ENCODE measurements at regions not wholly inside any gene's neighbourhood (a gene's known extent, or its start where the extent isn't known, plus 50 kb on each side); places are given as distances from the start of the nearest gene placed in this dataset.

DNA sequence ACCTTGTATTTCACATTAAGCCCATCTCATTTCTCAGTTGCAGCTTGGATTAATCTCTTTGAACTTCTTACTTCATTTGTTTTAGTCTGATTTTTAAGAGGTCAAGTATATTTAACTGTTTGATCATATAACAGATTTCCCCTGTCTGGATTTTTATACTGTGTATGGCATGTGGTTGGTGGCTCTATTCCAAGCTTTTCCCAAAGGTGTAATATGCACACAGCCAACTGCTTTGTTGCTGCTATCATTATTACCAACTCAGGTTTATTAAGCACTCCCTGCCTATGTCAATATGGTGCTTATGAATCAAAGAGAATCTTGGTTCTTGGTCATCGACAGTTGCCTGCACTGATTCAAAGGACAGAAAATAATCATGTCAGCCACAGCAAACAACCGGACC lies 92.6 kb downstream of the RAP2A start:
- TF ChIP-seq, protein P1, sequence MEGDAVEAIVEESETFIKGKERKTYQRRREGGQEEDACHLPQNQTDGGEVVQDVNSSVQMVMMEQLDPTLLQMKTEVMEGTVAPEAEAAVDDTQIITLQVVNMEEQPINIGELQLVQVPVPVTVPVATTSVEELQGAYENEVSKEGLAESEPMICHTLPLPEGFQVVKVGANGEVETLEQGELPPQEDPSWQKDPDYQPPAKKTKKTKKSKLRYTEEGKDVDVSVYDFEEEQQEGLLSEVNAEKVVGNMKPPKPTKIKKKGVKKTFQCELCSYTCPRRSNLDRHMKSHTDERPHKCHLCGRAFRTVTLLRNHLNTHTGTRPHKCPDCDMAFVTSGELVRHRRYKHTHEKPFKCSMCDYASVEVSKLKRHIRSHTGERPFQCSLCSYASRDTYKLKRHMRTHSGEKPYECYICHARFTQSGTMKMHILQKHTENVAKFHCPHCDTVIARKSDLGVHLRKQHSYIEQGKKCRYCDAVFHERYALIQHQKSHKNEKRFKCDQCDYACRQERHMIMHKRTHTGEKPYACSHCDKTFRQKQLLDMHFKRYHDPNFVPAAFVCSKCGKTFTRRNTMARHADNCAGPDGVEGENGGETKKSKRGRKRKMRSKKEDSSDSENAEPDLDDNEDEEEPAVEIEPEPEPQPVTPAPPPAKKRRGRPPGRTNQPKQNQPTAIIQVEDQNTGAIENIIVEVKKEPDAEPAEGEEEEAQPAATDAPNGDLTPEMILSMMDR (IDR thresholded peaks at IDR 0.05): no peak
- no peak for TF ChIP-seq TP53 (CRISPR knock-in tag; IDR thresholded peaks at IDR 0.05)
- no peak for TF ChIP-seq NFE2L1 (CRISPR knock-in tag; IDR thresholded peaks at IDR 0.05)
